Astrocyte of the spinal cord (primary cell): ENCODE measurements at regions not wholly inside any gene's neighbourhood (a gene's known extent, or its start where the extent isn't known, plus 50 kb on each side); places are given as distances from the start of the nearest gene placed in this dataset.
"Not testable (repeated sequence)": the region's sequence is repeated elsewhere in the genome, so short reads cannot be mapped to it uniquely, and the experiment has no call there.

Source experiments
- DNase-seq: peaks from one replicate; pipeline ENCODE4 v3.0.0; 2011; ENCODE audit warnings: low read depth, low spot score
- H3K4me3 ChIP-seq: 2 replicates; pipeline ENCODE4 v1.5.1; 2011; ENCODE audit warnings: low read depth, mild to moderate bottlenecking, low read length, moderate library complexity
- CTCF ChIP-seq: IDR thresholded peaks from 2 replicates; pipeline ENCODE4 v1.5.1; 2012; ENCODE audit warnings: low read depth, mild to moderate bottlenecking, low read length, inconsistent platforms
- in situ Hi-C: cut with HindIII; loops from 2 replicates; pipeline ENCODE4 v1.10.0; 2017; ENCODE audit warnings: low sequenced_read_pairs

- no peak for TF ChIP-seq CTCF
- DNase-seq: peak; percentile 71
- in situ Hi-C loops: no loop called here
These were observed 220.4 kb upstream of the TFPI start for GRCh38 chr2:187774551-187775071.

GRCh38 chr2:187775196-187775595 is 221.0 kb upstream of the TFPI start:
- DNase-seq: no peak
- in situ Hi-C loops: no loop called here
- H3K4me3 ChIP-seq: no peak overlapping the region
- TF ChIP-seq CTCF: no peak

More at GRCh38 chr2:187774551-187775071, 220.4 kb upstream of the TFPI start:
- H3K4me3 ChIP-seq: no peak overlapping the region

- no peak for TF ChIP-seq CTCF
- in situ Hi-C loops: no loop called here
- no peak for DNase-seq
- no peak overlapping the region for H3K4me3 ChIP-seq
These were observed 221.4 kb upstream of the TFPI start for GRCh38 chr2:187775651-187776050.

- in situ Hi-C loops: no loop called here
- DNase-seq: no peak
- H3K4me3 ChIP-seq: no peak overlapping the region
- no peak for TF ChIP-seq CTCF
These were observed 228.1 kb upstream of the TFPI start for GRCh38 chr2:187782301-187782700.

- H3K4me3 ChIP-seq: no peak overlapping the region
- DNase-seq: no peak
- in situ Hi-C loops: no loop called here
- peak; percentile 17 for TF ChIP-seq CTCF
These were observed 229.2 kb upstream of the TFPI start for GRCh38 chr2:187783446-187783845.

GRCh38 chr2:187784138-187784537 is 229.9 kb upstream of the TFPI start:
- DNase-seq, H3K4me3 ChIP-seq, in situ Hi-C loops: not testable (repeated sequence)

- TF ChIP-seq CTCF: no peak
- H3K4me3 ChIP-seq: no peak overlapping the region
- no peak for DNase-seq
- in situ Hi-C loops: no loop called here
These were observed 245.4 kb upstream of the TFPI start for GRCh38 chr2:187799601-187800000.
